ENCODE measurements at regions not wholly inside any gene's neighbourhood (a gene's known extent, or its start where the extent isn't known, plus 50 kb on each side); places are given as distances from the start of the nearest gene placed in this dataset.

- TF ChIP-seq CTCF (IDR thresholded peaks at IDR 0.05): no peak
- no peak for TF ChIP-seq POLR2A (IDR thresholded peaks at IDR 0.05)
Observed at GRCh38 chr6:149220882-149221773, 96.4 kb upstream of the TAB2 start.
